Stomach (tissue), 8 donors: ENCODE measurements at regions not wholly inside any gene's neighbourhood (a gene's known extent, or its start where the extent isn't known, plus 50 kb on each side); places are given as distances from the start of the nearest gene placed in this dataset.

Experiments
- DNase-seq, 2 donors: peaks; one replicate each; pipeline versions ENCODE4 v3.0.0 to v3.0.0-alpha.2; 2013 to 2019
- H3K27ac ChIP-seq, 5 donors: fragments of 200-600 bp in 4 of 5; sonication (generic) in 4 of 5; one replicate each; pipeline ENCODE4 v1.5.1; 2013 to 2019; ENCODE audit warnings: mild to moderate bottlenecking in 1 of 5, moderate library complexity in 1 of 5
- H3K27me3 ChIP-seq, 3 donors: fragments of 200-600 bp; sonication (generic); one replicate each; pipeline ENCODE4 v1.5.1; 2017 to 2019; ENCODE audit warnings: mixed run types in 1 of 3
- H3K36me3 ChIP-seq, 4 donors: fragments of 200-600 bp; sonication (generic); 1 replicate in 3 of 4; 2 replicates in 1 of 4; pipeline ENCODE4 v1.5.1; 2016 to 2019
- H3K4me1 ChIP-seq, 4 donors: fragments of 200-600 bp; sonication (generic); one replicate each; pipeline ENCODE4 v1.5.1; 2016 to 2019
- H3K4me3 ChIP-seq, 4 donors: fragments of 200-600 bp; sonication (generic) in 3 of 4; one replicate each; pipeline ENCODE4 v1.5.1; 2016 to 2019; ENCODE audit warnings: mild to moderate bottlenecking in 1 of 4
- H3K9me3 ChIP-seq, 4 donors: fragments of 200-600 bp; sonication (generic); one replicate each; pipeline ENCODE4 v1.5.1; 2016 to 2019
- CTCF ChIP-seq, 7 experiments: fragments of 450-650 bp in 4 of 7; fragments of 200-600 bp in 3 of 7; sonication (generic) in 3 of 7; IDR thresholded peaks; one replicate each; pipeline ENCODE4 v1.5.1; 2016 to 2019; ENCODE audit warnings: antibody characterized with exemption in 7 of 7, control low read depth in 2 of 7, mild to moderate bottlenecking in 1 of 7
- EP300 ChIP-seq: sonication (generic); formaldehyde crosslinking; IDR thresholded peaks from one replicate; pipeline ENCODE4 v1.6.1; 2017; ENCODE audit warnings: antibody characterized with exemption
- POLR2A ChIP-seq, 4 donors: fragments of 450-650 bp; IDR thresholded peaks; one replicate each; pipeline ENCODE4 v1.6.1; 2016; ENCODE audit warnings: antibody characterized with exemption in 4 of 4, control low read depth in 2 of 4, mild to moderate bottlenecking in 1 of 4, moderate library complexity in 1 of 4
- POLR2AphosphoS5 ChIP-seq, 3 donors: sonication (generic); formaldehyde crosslinking; IDR thresholded peaks; one replicate each; pipeline ENCODE4 v1.6.1; 2016; ENCODE audit warnings: antibody characterized with exemption in 3 of 3
- WGBS, 5 donors: extraction: QIAGEN DNeasy Blood & Tissue Kit in 3 of 5; methylation state at CpG; one replicate each; pipeline versions ENCODE4 v1.1.5 to v1.1.7; 2013 to 2018; 5-methylcytosine and 5-hydroxymethylcytosine counted together
- intact Hi-C: fragments of 100-400 bp; cut with DNase I; formaldehyde crosslinking; loops from one replicate; pipeline ENCODE4 v1.15.1; 2023; ENCODE audit warnings: low total_unique reads
- donor health status: healthy with polysubstance abuse.
- donor health status: Bipolar disorder and iron deficiency.
- donor health status: healthy.

- Histone ChIP-seq H3K36me3 (no peaks in the 10 kb centered on the region), H3K4me1 (no peaks in the 10 kb centered on the region), H3K9me3 (no peaks in the 10 kb centered on the region), H3K4me3 (no peak overlapping the region), H3K27me3 (no peaks in the 10 kb centered on the region), H3K27ac (no peak overlapping the region)
- TF ChIP-seq POLR2AphosphoS5 (IDR thresholded peaks at IDR 0.05) = no peak
- TF ChIP-seq CTCF (IDR thresholded peaks at IDR 0.05) = no peak
- no peak for TF ChIP-seq POLR2A (IDR thresholded peaks at IDR 0.05)
- no peak for TF ChIP-seq EP300
- intact Hi-C loops = no loop called here
- 43 to 63% (median 55%) methylated on average over 3 of the region's 3 CpGs for WGBS, 5 donors
- DNase-seq = no peak
Measured at GRCh38 chr4:125826801-125827695, 512.3 kb downstream of the FAT4 start.

- Histone ChIP-seq H3K4me1 (no peaks in the 10 kb centered on the region), H3K36me3 (no peaks in the 10 kb centered on the region), H3K27me3 (no peaks in the 10 kb centered on the region), H3K27ac (no peak overlapping the region), H3K9me3 (no peaks in the 10 kb centered on the region), H3K4me3 (no peak overlapping the region)
- TF ChIP-seq POLR2A (IDR thresholded peaks at IDR 0.05) (no peak), CTCF (IDR thresholded peaks at IDR 0.05) (no peak), EP300 (no peak)
- intact Hi-C loops = no loop called here
- no peak for DNase-seq
Measured at GRCh38 chr4:125827696-125828052, 512.9 kb downstream of the FAT4 start.

- Histone ChIP-seq H3K36me3 (no peaks in the 10 kb centered on the region), H3K4me3 (no peak overlapping the region), H3K4me1 (no peaks in the 10 kb centered on the region), H3K27ac (no peak overlapping the region), H3K27me3 (no peaks in the 10 kb centered on the region), H3K9me3 (no peaks in the 10 kb centered on the region)
- no peak for TF ChIP-seq POLR2A (IDR thresholded peaks at IDR 0.05)
- no peak for TF ChIP-seq EP300
- TF ChIP-seq POLR2AphosphoS5 (IDR thresholded peaks at IDR 0.05) = no peak
- TF ChIP-seq CTCF (IDR thresholded peaks at IDR 0.05) = no peak
- intact Hi-C loops = no loop called here
- no peak for DNase-seq
- 21 to 41% (median 30%) methylated on average over 2 of the region's 2 CpGs for WGBS, 5 donors
Measured at GRCh38 chr4:125828346-125828745, 513.6 kb downstream of the FAT4 start.

GRCh38 chr4:125832161-125832560, 517.4 kb downstream of the FAT4 start:
- no peak for TF ChIP-seq POLR2AphosphoS5 (IDR thresholded peaks at IDR 0.05)
- no peak for TF ChIP-seq CTCF (IDR thresholded peaks at IDR 0.05)
- no peak for TF ChIP-seq EP300
- no peak for TF ChIP-seq POLR2A (IDR thresholded peaks at IDR 0.05)
- Histone ChIP-seq H3K4me3 (no peak overlapping the region), H3K4me1 (no peaks in the 10 kb centered on the region), H3K9me3 (no peaks in the 10 kb centered on the region), H3K36me3 (no peaks in the 10 kb centered on the region), H3K27ac (no peak overlapping the region), H3K27me3 (no peaks in the 10 kb centered on the region)
- intact Hi-C loops = no loop called here
- DNase-seq = no peak
- WGBS, 5 donors = 69 to 85% (median 75%) methylated on average over 3 of the region's 3 CpGs
